ENCODE measurements at regions not wholly inside any gene's neighbourhood (a gene's known extent, or its start where the extent isn't known, plus 50 kb on each side); places are given as distances from the start of the nearest gene placed in this dataset.
A peak's percentile ranks its signal among the peaks of the same experiment; 100 is the strongest.

DNA sequence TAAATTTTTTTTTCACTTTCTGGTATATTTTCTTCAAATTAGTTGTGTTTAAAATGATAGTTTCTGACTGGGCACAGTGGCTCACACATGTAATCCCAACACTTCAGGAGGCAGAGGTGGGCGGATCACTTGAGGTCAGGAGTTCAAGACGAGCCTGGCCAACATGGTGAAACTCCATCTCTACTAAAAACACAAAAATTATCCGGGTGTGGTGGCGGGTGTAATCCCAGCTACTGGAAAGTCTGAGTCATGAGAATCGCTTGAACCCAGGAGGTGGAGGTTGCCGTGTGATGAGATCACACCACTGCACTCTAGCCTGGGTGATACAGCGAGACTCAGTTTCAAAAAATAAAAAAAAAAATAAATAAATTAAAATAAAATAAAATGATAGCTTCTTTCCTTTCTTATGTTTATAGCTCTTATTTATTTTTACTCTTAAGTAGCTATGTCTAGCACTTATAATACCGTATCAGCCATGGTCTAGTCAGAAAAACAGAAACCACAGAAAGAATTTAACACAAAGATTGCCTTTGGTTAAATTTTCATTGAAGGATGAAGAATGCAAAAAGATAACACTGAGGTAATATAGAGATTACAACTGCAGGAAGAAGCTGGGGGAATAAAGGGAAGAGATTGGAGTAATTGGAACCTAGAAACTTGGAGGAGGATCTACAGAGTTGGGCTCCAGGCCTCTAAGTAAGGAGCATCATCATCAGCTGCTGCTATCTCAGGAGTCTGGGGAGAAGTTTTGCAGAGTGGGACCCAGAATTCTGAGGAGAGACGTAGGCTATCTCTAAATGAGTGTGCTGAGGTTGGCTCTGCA is 54.7 kb upstream of the MBOAT2 start:
- DNase-seq (ENCODE audit: low read depth, low spot score) (no peak), FAIRE-seq (peak; percentile 24)
- TF ChIP-seq POLR2A (IDR thresholded peaks at IDR 0.05; ENCODE audit: low read depth, low read length) (no peak), GATA2 (IDR thresholded peaks at IDR 0.05; ENCODE audit: insufficient read depth, insufficient read length, low read depth, low read length) (no peak), POLR2AphosphoS5 (IDR thresholded peaks at IDR 0.05; ENCODE audit: insufficient read depth, low read depth, low read length) (no peak), EZH2 (IDR thresholded peaks at IDR 0.05; ENCODE audit: borderline replicate concordance, low read depth, low read length, severe bottlenecking) (no peak), MYC (IDR thresholded peaks at IDR 0.05; ENCODE audit: low read depth, low read length) (no peak), CTCF (IDR thresholded peaks at IDR 0.05; ENCODE audit: extremely low read depth in 1 of 2, insufficient read depth in 1 of 2, low read depth in 1 of 2, low read length in 2 of 2) (no peak), FOS (IDR thresholded peaks at IDR 0.05; ENCODE audit: borderline replicate concordance, insufficient read depth, low read length) (no peak)
- TF ChIP-seq, protein P1, sequence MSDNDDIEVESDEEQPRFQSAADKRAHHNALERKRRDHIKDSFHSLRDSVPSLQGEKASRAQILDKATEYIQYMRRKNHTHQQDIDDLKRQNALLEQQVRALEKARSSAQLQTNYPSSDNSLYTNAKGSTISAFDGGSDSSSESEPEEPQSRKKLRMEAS (IDR thresholded peaks at IDR 0.05; ENCODE audit: insufficient read depth, insufficient read length): no peak
- Histone ChIP-seq H2AFZ (ENCODE audit: low read depth, low read length) (no peak overlapping the region), H3K9me1 (replicated peaks; ENCODE audit: control insufficient read depth, extremely low read depth, insufficient read depth, low read length) (no peaks in the 10 kb centered on the region), H4K20me1 (replicated peaks; ENCODE audit: control insufficient read depth, extremely low read depth, insufficient read depth, low read length) (no peaks in the 10 kb centered on the region), H3K9ac (replicated peaks; ENCODE audit: extremely low read depth, insufficient read depth, low read length) (no peak overlapping the region), H3K9me3 (replicated peaks; ENCODE audit: control insufficient read depth, insufficient read depth, low read length) (no peaks in the 10 kb centered on the region), H3K27ac (ENCODE audit: insufficient read depth, low read depth, low read length) (no peak overlapping the region), H3K27me3 (ENCODE audit: control insufficient read depth in 2 of 2, insufficient read depth in 2 of 2, low read length in 2 of 2) (peaks cover 0 to 1% of the 10 kb centered on the region in 2 experiments), H3K36me3 (ENCODE audit: control insufficient read depth in 2 of 2, extremely low read depth in 1 of 2, insufficient read depth in 2 of 2, low read length in 2 of 2) (no peaks in the 10 kb centered on the region), H3K4me3 (replicated peaks in 1 of 3; ENCODE audit: insufficient read depth in 1 of 3, low read depth in 1 of 3, low read length in 3 of 3) (no peak overlapping the region), H3K4me2 (ENCODE audit: insufficient read depth, low read length) (no peak overlapping the region), H3K79me2 (ENCODE audit: control insufficient read depth, insufficient read depth, low read length) (no peaks in the 10 kb centered on the region), H3K4me1 (ENCODE audit: control insufficient read depth, extremely low read depth, insufficient read depth, low read length) (no peaks in the 10 kb centered on the region)
- dilution Hi-C loops (cut with MboI; ENCODE audit: extremely low pct_ligation_motif_present, low sequenced_read_pairs): no loop called here
- BruUV-seq (replicated peaks): no TSS peak
- intact Hi-C loops (cut with micrococcal nuclease): no loop called here
- ChIA-PET POLR2A (no interaction called here), CTCF (interaction anchor here (1.0 kb wide), 2 partner anchors 8 to 80 kb away, joined by 3 read pairs; no protein-coding TSS in a partner anchor)
